Gastroesophageal sphincter (tissue), 3 donors: ENCODE measurements at regions not wholly inside any gene's neighbourhood (a gene's known extent, or its start where the extent isn't known, plus 50 kb on each side); places are given as distances from the start of the nearest gene placed in this dataset.

Source experiments
- CTCF ChIP-seq, 4 experiments: fragments of 200-600 bp in 2 of 4; fragments of 450-650 bp in 2 of 4; sonication (generic) in 1 of 4; IDR thresholded peaks; one replicate each; pipeline ENCODE4 v1.5.1; 2017 to 2019; ENCODE audit warnings: antibody characterized with exemption in 4 of 4, mild to moderate bottlenecking in 2 of 4, moderate library complexity in 2 of 4
- EP300 ChIP-seq: sonication (generic); formaldehyde crosslinking; IDR thresholded peaks from one replicate; pipeline ENCODE4 v1.6.1; 2017; ENCODE audit warnings: antibody characterized with exemption, mild to moderate bottlenecking
- POLR2A ChIP-seq, 2 donors: fragments of 450-650 bp; IDR thresholded peaks; one replicate each; pipeline ENCODE4 v1.6.1; 2017; ENCODE audit warnings: antibody characterized with exemption in 2 of 2, mild to moderate bottlenecking in 2 of 2, moderate library complexity in 1 of 2
- POLR2AphosphoS5 ChIP-seq: sonication (generic); formaldehyde crosslinking; IDR thresholded peaks from one replicate; pipeline ENCODE4 v1.6.1; 2017; ENCODE audit warnings: antibody characterized with exemption

GRCh38 chr1:187922255-187922654 lies 1093.5 kb downstream of the PLA2G4A start:
- TF ChIP-seq CTCF (IDR thresholded peaks at IDR 0.05): no peak
- TF ChIP-seq POLR2A (IDR thresholded peaks at IDR 0.05): no peak
- no peak for TF ChIP-seq EP300
- no peak for TF ChIP-seq POLR2AphosphoS5
